ENCODE measurements at regions not wholly inside any gene's neighbourhood (a gene's known extent, or its start where the extent isn't known, plus 50 kb on each side); places are given as distances from the start of the nearest gene placed in this dataset.

GRCh38 chr2:181772334-181772733 is 92.0 kb upstream of the NEUROD1 start:
- Histone ChIP-seq H3F3A (replicated peaks; ENCODE audit: insufficient read depth) (no peaks in the 10 kb centered on the region), H3K4me1 (ENCODE audit: control insufficient read depth in 1 of 2, insufficient read depth in 2 of 2, low read depth in 1 of 2, low read length in 1 of 2) (peaks cover 0 to 1% of the 10 kb centered on the region in 2 experiments; a peak in 1 of 4 replicates), H3K4me2 (no peak overlapping the region), H3K4me3 (ENCODE audit: low read depth in 2 of 2, low read length in 1 of 2) (no peak overlapping the region), H3K79me2 (ENCODE audit: insufficient read depth) (no peaks in the 10 kb centered on the region), H2AFZ (ENCODE audit: low read depth) (no peak overlapping the region), H4K20me1 (ENCODE audit: insufficient read depth) (no peaks in the 10 kb centered on the region), H3K9ac (no peak overlapping the region), H3K27me3 (ENCODE audit: insufficient read depth) (no peaks in the 10 kb centered on the region), H3K9me3 (no peaks in the 10 kb centered on the region), H3K36me3 (replicated peaks in 1 of 2; ENCODE audit: control insufficient read depth in 1 of 2, insufficient read depth in 2 of 2, low read length in 1 of 2) (no peaks in the 10 kb centered on the region), H3K9me2 (no peaks in the 10 kb centered on the region), H3K27ac (ENCODE audit: low read depth in 2 of 2, low read length in 1 of 2) (no peak overlapping the region)
- TF ChIP-seq RAD21 (IDR thresholded peaks at IDR 0.05; ENCODE audit: low read length) (no peak), YY1 (IDR thresholded peaks at IDR 0.05; ENCODE audit: low read depth) (no peak), ZBTB33 (IDR thresholded peaks at IDR 0.05; ENCODE audit: borderline replicate concordance, low read depth) (no peak), FOXM1 (IDR thresholded peaks at IDR 0.05; ENCODE audit: low read depth) (no peak), CTCF (IDR thresholded peaks at IDR 0.05) (no peak), IRF3 (IDR thresholded peaks at IDR 0.05; ENCODE audit: low read depth, low read length) (no peak)
- DNase-seq = no peak
- WGBS (ENCODE audit: low lambda C conversion rate) = 95% methylated on average over 4 of the region's 4 CpGs
- POLR2A ChIA-PET = no interaction called here
- CTCF ChIA-PET = interaction anchor here (0.7 to 1.3 kb wide), 3 partner anchors 18 to 1425 kb away, joined by 3 to 4 read pairs (median 3); no protein-coding TSS in a partner anchor

- CTCF ChIA-PET = interaction anchor here (0.7 to 1.3 kb wide), 2 partner anchors 131 to 1426 kb away, joined by 3 to 4 read pairs; no protein-coding TSS in a partner anchor
- H4K20me1 ChIP-seq (ENCODE audit: insufficient read depth) = no peaks in the 10 kb centered on the region
- H3K9me3 ChIP-seq = no peaks in the 10 kb centered on the region
- no peak overlapping the region for H3K4me2 ChIP-seq
- no peaks in the 10 kb centered on the region for H3K36me3 ChIP-seq (replicated peaks in 1 of 2; ENCODE audit: control insufficient read depth in 1 of 2, insufficient read depth in 2 of 2, low read length in 1 of 2)
- H3K4me1 ChIP-seq (ENCODE audit: control insufficient read depth in 1 of 2, insufficient read depth in 2 of 2, low read depth in 1 of 2, low read length in 1 of 2) = peaks cover 0 to 6% of the 10 kb centered on the region in 2 experiments; a peak in 2 of 4 replicates
- POLR2A ChIA-PET = no interaction called here
- H3F3A ChIP-seq (replicated peaks; ENCODE audit: insufficient read depth) = no peaks in the 10 kb centered on the region
- no peak overlapping the region for H3K27ac ChIP-seq (ENCODE audit: low read depth in 2 of 2, low read length in 1 of 2)
- no peaks in the 10 kb centered on the region for H3K9me2 ChIP-seq
- H3K4me3 ChIP-seq (ENCODE audit: low read depth in 2 of 2, low read length in 1 of 2) = no peak overlapping the region
- H3K9ac ChIP-seq = no peak overlapping the region
- DNase-seq = no peak
- 62% methylated on average over 1 of the region's 1 CpG for WGBS (ENCODE audit: low lambda C conversion rate)
- no peaks in the 10 kb centered on the region for H3K27me3 ChIP-seq (ENCODE audit: insufficient read depth)
- no peaks in the 10 kb centered on the region for H3K79me2 ChIP-seq (ENCODE audit: insufficient read depth)
- H2AFZ ChIP-seq (ENCODE audit: low read depth) = no peak overlapping the region
- TF ChIP-seq FOXJ3 (CRISPR knock-in tag; IDR thresholded peaks at IDR 0.05) (no peak), MEF2A (IDR thresholded peaks at IDR 0.05; ENCODE audit: borderline replicate concordance, low read depth) (no peak), FOSL2 (IDR thresholded peaks at IDR 0.05; ENCODE audit: borderline replicate concordance, low read depth) (no peak), MAX (IDR thresholded peaks at IDR 0.05; ENCODE audit: low read depth) (no peak), POLR2AphosphoS5 (IDR thresholded peaks at IDR 0.05; ENCODE audit: low read depth, low read length) (no peak), TCF12 (IDR thresholded peaks at IDR 0.05) (no peak), CHD2 (IDR thresholded peaks at IDR 0.05; ENCODE audit: low read length, partially characterized antibody) (no peak), SMC3 (IDR thresholded peaks at IDR 0.05; ENCODE audit: low read depth, low read length) (no peak), SIN3A (IDR thresholded peaks at IDR 0.05; ENCODE audit: borderline replicate concordance, low read depth, low read length) (no peak), EZH2phosphoT487 (IDR thresholded peaks at IDR 0.05; ENCODE audit: borderline replicate concordance, low read depth) (no peak), GABPA (IDR thresholded peaks at IDR 0.05; ENCODE audit: low read depth) (no peak), USF1 (IDR thresholded peaks at IDR 0.05; ENCODE audit: borderline replicate concordance, low read depth) (no peak), RCOR1 (IDR thresholded peaks at IDR 0.05; ENCODE audit: low read length) (no peak), TEAD4 (IDR thresholded peaks at IDR 0.05; ENCODE audit: borderline replicate concordance, insufficient read depth) (no peak)
Measured at GRCh38 chr2:181772777-181773176, 92.5 kb upstream of the NEUROD1 start.

Data from SK-N-SH (cell line).